T-helper 1 cell (primary cell): ENCODE measurements at regions not wholly inside any gene's neighbourhood (a gene's known extent, or its start where the extent isn't known, plus 50 kb on each side); places are given as distances from the start of the nearest gene placed in this dataset.

ENCODE experiments used
- DNase-seq, 5 donors: peaks; one replicate each; pipeline ENCODE4 v3.0.0-alpha.2; 2012 to 2020

DNA sequence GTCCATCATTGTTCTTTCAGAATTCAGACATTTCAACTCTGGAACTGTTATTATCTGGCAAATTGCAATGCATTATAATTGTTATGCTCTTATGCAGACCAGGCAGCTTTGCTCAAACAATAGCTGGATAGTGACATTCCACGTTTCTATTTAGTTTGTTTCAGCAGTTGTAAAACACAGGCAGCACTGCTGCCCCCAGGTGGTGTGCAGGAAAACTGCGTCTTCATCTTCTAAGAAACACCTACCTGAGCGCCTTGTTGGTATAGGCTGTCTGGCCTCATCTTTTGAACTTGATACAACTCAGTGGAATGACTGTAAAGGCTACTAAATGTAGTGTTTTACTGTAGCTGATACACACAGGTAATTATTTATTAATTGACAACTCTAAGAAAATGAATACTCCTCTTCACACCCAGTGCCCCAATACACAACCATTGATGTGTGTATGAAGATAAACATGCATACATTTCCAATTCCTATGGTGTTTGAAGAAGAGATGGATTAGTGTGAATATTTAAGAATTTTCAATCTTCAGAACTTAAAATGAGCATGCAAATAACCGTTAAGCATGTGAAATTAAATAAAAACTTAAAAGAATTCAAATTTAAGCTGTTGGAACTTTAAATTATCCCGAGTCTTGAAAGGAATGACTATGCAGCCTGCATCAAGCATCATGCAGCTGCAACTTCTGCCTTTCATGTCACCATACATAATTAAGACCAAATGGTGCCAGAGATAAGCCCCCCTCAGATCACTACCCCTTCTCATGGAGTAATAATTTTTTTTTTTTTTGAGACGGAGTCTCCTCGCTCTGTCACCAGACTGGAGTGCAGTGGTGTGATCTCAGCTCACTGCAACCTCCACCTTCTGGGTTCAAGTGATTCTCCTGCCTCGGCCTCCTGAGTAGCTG, 85.6 kb downstream of the CD8B2 start:
- DNase-seq: peak in 1 of 5 donors; percentile 22

DNA sequence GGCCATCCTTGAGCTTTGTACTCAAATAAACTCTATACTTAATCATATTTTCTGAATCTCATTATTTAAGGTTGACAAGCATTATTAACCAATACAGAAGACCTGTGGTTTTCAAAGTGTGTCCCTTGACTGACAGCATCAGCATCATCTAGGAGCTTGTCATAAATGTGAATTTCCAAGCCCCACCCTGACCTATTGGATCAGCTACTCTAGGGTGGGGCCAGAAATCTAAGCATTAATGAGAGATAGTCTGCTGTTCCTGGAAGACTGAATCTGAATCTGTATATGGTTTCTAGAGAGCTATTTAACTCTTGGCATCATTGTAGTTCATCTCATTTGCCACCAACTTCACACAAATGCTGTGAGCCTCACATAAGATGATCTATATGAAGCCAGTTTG, 86.6 kb downstream of the CD8B2 start:
- DNase-seq: no peak

DNA sequence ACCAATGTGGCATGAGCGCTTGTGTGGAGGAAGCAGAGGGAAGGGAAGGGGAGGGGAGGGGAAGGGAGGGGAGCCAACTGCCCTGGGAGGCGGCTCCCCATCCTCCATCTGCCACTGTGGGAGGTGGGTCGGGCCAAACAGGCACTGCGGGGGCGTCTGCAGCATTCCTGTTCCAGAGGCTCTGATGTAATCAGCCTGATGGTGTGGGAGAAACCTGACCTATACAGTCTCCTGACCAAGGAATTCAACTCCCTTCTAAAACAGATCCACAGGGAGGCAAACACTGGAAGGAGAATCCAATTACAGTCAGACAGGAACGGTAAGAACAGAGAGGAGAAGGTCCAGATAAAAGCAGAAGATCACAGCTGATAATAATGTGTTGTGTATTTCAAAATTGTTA, 88.8 kb downstream of the CD8B2 start:
- DNase-seq: no peak

DNA sequence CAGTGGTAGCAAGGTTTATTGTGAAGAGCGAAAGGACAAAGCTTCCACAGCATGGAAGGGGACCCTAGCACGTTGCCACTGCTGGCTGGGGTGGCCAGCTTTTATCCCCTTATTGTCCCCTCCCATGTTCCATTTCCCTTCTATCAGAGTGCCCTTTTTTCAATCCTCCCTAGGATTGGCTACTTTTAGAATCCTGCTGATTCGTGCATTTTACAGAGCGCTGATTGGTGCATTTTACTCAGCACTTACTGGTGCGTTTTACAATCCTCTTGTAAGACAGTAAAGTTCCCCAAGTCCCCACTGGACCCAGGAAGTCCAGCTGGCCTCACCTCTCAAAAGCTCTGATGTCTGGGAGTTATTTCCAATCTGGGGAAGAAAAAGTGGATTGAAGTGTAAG, 90.1 kb downstream of the CD8B2 start:
- no peak for DNase-seq

DNA sequence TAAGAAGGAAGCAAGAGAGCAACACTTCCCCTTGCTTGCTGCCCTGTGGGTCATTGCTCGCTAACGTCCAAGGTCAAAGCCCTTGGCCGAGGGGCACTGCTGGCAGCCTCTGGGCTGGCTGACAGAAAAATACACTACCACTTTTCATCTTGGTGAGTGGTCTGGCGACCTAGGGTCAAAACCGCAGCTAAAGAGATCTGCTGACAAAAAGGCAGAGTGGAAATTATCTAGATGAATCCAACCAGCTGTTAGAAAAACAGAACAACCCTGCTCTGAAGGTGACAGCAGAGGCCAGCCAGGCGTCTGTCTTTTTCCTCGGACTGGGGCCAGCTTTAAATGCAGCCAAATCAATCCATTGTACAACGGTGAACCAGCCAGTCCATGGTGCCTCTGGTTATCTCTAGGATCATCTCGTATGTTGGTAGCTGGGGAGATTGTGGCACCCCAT, 92.6 kb downstream of the CD8B2 start:
- DNase-seq: no peak

DNA sequence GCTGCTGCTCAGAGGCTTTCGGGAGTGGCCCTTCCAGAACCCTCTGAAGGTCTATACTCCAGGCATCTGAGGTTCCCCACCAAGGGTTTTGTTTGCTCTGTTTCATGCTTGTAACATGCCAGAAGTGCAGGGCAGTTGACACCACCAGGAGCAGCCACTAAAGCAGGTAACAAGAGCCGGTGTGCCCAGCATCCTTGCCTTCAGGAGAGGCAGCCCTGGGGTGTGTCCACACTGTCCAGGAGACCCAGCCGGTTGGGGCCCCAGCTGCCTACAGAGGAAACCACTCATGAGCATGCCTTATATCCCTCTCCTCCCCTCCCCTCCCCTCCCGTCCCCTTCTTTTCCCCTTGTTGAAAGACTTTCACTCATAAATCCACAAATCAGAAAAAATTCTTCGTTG, 93.1 kb downstream of the CD8B2 start:
- no peak for DNase-seq

DNA sequence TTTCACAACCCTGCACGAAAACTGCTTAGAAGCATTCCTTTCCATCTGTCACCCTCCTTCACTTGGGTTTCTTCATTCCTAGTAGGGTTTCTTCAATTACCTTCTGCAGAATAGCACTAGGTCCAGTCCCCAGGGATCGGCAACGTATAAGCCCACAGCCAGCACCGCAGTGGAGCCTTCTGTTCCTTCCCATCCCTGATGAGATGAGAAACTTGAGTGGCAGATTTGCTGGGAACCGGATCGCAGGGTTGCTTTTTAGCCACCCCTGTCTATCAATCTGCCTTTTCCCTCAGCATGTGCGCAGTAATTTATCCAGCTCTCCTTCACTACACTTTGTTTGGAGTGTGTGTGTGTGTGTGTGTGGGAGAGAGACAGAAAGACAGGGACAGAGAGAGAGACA, 94.2 kb downstream of the CD8B2 start:
- no peak for DNase-seq

DNA sequence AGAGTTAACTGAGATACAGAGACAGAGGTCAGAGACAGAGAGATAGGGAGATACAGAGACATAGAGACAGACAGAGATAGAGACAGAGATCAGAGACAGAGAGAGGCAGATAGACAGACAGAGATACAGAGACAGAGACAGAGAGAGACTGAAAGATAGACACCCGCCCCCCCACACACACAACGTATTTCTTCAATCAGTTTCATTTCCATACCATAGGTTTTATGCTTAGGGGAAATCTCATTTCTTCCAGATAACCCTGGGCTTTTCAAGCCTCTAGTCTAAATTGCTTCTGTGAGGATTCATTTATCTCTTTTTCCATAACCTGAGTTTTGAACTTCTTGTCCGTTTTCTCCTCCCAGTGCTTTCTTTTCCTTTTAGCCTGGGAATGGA, 94.6 kb downstream of the CD8B2 start:
- no peak for DNase-seq

DNA sequence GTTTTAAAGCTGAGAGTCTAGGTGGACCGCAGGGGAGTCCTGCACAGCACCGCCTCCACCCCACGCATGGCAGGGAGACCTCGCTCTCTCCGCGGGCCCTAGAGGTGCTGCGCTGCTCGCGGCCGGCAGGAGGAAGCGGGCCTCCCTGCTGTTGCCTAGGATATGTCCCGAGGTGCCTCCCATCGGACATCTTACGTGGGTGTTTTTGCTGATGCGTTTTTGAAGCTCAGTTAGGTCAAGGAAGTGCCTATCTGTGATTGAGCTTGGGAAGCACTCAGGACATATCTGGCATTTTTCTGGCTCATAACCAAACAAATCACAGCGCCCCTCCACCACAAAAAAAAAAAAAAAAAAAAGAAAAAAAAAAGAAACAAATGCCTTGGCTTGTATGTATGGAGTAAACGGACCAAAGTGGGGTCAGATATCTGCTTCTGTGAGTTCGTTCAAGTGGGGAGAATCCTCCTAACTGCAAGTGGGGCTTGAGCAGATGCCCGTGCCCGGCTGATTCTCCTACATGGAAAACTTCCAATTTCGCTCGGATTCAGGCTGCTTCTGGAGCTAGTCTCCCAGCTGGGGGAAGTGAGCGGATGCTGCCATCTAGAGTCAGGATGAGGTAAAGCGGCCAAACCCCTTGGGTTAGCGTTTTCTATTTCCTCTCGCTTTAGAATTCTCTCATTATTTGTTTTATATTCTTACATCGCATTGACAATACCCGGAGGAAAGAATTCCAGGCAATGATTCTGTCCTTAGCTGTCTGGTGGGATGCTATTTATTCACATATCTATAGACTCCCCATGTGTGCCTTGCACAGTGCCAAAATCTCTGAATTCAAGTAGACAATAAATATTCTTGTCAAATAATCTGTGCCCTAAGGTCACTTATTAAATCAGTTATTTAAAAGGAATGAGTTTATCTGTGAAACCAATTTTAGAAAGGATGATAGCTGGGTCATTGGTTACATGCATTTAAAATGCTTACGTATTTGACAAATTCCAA, 95.3 kb downstream of the CD8B2 start:
- DNase-seq: peak in 4 of 5 donors; percentile 20 to 51 (median 32)

DNA sequence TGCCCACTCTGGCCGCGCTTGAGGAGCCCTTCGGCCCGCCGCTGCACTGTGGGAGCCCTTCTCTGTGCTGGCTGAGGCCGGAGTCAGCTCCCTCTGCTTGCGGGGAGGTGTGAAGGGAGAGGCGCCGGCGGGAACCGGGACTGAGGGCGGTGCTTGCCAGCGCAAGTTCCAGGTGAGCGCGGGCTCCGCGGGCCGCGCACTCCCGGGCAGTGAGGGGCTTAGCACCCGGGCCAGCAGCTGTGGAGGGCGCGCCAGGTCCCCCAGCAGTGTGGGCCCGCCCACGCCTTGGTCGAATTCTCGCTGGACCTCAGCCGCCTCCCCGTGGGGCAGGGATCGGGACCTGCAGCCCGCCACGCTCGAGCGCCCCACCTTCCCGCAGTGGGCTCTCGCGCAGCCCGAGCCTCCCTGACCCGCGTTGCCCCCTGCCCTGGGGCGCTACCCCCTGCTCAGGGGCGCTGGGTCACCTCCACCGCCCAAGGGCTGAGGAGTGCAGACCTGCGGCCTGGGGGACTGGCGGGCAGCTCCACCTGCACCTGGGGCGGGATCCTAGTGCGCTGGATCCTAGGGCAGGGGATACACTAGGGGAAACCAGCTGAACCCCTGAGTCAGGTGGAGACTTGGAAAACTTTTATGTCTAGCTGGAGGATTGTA, 97.3 kb downstream of the CD8B2 start:
- no peak for DNase-seq

DNA sequence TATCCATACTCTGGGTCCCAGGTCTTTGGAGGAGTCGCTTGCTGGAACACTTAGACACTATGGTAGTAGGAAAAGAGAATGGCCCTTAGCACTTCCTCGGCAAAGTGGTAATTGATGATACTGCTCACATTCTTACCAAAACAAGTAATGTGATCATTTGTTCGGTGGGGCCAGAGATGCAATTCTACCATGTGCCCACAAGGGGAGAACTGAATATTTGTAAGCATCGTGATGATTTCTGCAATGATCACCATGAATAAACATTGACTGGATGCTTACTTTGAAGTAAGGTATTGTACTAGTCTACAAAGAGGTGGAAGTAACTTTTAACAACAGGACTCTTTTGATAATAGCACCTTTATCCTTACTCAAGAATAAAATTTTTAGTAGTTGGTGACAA, 109.7 kb downstream of the CD8B2 start:
- no peak for DNase-seq

DNA sequence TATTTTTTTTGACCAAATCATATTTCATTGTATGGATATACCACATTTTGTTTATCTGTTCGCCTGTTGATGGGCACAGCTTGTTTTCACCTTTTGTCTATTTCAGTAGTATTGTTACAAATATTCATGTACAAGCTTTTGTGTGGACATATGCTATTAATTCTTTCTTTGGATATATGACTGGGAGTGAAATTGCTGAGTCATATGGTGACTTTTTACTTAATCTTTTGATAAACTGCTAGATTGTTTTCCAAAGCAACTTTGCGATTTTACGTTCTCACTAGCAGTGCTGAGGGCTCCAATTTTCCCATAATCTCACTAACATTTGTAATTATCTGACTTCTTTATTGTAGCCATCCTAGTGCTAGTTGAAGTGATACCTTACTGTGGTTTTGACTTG, 112.4 kb downstream of the CD8B2 start:
- no peak for DNase-seq

DNA sequence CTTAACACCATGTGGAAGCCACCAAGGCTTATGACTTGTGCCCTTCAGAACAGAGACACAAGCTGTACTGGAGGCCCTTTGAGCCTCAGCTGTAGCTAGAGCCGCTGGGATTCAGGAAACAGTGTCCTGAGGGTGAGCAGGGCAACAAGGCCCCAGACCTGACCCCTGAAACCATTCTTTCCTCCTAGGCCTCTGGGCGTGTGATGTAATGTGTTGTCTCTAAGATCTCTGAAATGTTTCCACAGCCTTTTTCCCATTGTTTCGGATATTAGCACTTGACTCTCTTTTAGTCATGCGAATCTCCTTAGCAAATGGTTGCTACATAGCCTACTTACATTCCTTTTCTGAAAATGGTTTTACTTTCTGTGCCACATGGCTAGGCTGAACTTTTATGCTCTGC, 114.9 kb downstream of the CD8B2 start:
- no peak for DNase-seq

DNA sequence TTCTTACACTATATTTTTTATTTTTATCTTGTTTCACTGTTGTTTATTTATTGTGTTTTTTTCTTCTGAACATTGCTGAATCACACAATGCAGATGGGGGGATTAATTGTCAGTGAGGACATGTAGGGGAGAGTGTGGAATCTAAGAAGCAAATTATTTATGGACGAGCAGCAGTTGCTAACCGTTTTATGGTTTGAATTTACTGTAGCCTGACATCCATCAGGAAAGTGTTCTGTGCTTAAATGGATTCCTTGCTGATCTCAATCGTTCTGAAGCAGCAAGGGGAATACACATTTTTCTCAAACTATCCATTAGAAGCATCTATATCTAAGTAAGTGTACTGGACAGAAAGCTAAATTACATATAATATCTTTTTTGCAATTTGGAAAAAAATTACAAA, 119.5 kb downstream of the CD8B2 start:
- DNase-seq: no peak

DNA sequence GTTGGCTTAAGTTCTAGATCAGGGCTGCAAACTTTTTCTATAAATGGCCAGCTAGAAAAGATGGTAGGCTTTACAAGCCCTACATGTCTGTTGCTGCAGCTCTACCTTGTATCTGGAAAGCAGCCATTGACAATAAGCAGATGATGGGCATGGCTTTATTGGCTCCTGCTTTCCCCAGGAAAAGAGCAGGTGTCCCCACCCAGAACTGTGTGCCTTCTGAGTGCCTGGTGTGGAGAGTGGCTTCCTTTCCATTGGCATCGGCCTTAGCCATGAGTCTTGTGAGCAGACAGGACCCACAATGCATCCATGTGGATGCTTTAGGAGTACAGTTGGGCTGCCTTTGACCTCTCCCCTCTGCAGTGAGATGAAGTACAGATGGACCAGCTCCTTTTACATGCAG, 120.2 kb downstream of the CD8B2 start:
- DNase-seq: no peak

DNA sequence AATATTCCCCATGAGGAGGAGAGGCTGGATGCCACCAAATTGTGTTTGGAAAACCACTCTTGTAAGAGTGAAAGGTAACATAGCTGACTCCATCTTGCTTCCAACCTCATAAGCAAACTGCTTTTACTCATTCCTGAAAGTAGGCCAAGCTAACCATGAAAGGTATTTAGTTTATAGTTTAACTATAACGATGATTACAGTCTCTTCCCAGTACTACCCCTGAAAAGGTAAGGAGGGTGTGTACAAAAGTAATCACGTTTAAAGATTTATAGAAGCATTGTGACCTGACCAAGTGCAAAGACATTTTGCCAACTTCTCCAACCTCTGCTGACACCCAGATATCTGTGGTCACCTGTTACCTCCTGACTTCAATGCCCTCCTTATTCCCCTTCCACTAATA, 122.6 kb downstream of the CD8B2 start:
- DNase-seq: no peak

DNA sequence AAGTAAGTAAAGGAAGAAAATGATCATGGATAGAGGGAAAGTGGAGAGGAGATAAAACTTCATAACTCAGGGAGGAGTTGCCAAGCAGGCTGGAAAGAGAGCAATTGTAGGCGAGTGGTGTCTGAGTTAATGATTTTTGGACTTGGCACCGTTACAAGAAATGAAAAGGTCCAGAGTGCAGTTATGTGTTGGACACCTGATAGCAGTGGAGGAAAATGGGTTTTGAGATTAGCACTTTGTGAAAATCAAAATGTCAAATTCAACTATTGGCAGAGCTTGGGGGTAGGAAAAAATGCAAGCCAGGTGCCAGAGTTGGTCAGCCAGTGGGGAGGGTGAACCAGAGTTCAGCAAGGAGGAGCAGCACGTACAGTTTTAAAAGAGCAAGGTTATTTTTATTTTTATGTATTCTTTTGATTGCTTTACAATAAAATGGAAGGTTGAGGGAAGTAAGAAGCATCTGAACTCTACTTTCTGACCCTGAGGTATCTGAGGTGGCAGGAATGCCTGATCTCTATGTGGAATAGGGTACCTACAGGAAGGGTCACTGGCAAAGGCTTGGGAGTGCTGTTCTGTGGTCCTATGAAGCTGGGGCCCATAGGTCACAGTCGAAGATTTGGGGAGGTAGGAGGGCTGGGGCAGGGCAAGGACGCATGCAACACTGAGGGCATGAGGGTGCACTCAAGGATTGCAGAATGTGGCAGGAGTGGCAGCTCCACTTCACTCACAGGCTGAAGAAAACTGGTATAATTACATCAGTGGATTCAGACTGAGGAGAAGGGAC, 127.5 kb downstream of the CD8B2 start:
- DNase-seq: no peak

DNA sequence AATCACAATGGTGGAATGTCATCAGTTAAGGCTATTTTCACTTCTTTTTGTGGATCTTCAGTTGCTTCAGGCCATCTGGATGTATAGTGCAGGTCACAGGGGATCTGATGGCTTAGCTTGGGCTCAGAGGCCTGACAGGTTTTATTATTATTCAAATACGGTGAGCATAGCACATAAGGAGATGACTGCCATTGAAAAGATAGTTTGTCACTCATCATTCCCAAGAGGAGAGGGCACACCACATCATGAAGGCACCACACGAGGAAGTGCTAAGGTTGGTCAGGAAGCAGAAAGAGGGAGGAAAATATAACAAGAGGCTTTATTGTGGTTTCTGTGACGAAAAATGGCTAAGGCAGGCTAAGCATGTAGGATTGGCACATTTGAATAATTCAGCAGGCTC, 131.4 kb downstream of the CD8B2 start:
- no peak for DNase-seq

DNA sequence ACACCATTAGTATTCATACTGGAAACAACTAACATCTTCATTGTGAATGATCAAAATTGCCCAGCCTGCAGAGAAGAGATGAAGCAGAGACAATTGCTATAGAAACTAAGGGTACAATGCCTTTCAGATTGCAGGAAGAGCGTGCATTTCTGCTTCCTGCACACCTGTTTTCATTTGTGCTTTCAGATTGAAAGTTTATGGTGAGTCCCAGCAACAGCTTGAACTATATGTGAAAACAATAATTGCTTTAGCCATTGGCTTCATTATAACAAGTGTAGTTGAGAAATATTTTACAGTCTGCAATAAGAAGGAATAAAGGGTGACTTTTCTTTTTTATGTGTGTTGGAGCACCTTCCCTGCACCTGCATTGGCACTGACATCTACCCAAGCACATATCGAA, 136.3 kb downstream of the CD8B2 start:
- no peak for DNase-seq

DNA sequence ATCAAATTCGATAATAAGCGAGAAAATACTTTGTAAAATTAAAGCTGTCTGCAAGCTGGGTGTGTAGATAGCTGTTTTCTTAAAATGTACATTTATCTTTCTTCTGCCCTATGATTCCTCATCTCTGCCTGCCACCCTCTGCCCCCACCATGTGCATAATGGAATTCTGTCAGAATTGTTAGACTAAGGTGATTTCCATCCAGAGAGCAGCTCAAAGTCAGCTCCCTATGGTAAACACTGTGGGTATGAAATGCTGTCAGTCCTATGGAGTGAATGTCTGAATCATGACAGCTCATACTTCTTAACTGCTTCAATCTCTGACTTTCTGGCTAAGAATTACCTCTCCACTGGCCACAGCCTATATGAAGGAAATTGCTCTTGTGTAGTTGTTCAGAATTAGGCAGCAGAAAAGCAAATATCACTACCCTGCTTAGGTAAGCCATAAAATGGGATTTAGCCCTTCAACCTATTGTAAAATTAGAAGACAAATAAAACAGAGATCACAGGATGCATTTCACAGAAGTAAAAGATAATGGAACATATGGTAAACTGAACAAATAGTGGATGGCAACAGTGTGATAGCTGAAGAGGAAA, 137.7 kb downstream of the CD8B2 start:
- DNase-seq: no peak

DNA sequence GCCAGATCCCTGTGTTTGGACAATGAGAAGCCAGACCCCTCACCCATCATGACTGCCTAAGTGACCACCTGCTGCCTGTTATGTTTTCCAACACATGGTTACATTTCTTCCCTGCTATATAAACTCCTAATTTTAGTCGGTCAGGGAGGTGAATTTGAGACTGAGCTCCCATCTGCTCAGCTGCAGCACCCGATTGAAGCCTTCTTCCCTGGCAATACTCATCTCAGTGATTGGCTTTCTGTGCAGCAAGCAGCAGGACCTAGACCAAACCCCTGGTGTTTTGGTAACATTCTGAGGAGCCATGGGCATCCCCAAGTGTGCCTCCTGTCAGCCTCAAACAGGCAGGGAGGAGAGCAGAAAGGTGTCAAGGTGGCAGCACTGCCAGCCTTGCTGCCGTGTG, 141.2 kb downstream of the CD8B2 start:
- no peak for DNase-seq

DNA sequence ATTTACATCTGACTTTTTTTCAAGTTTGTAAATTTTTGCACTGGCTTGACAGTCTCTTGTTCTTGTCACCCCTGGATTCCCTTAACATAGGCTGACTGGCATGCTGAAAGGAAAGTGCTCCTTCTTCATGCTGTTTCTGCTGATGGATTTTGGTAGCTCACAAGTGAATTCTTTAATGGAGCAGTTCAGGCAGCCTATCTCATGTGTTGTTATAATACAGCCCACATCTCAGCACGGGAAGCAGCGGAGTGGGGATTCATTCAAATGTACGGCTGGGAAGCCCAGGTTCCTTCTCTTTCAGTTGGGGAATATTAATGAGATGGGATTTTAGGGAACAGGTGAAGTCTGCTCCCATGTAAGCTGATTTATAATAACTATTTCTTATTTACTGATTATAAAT, 142.8 kb downstream of the CD8B2 start:
- DNase-seq: no peak
